ENCODE measurements at regions not wholly inside any gene's neighbourhood (a gene's known extent, or its start where the extent isn't known, plus 50 kb on each side); places are given as distances from the start of the nearest gene placed in this dataset.
A peak's percentile ranks its signal among the peaks of the same experiment; 100 is the strongest.
"Not testable (repeated sequence)": the region's sequence is repeated elsewhere in the genome, so short reads cannot be mapped to it uniquely, and the experiment has no call there.

- DNase-seq (ENCODE audit: low spot score) = peak; percentile 9
These were observed 135.9 kb upstream of the SERPINE2 start for GRCh38 chr2:224174990-224175389.

DNA sequence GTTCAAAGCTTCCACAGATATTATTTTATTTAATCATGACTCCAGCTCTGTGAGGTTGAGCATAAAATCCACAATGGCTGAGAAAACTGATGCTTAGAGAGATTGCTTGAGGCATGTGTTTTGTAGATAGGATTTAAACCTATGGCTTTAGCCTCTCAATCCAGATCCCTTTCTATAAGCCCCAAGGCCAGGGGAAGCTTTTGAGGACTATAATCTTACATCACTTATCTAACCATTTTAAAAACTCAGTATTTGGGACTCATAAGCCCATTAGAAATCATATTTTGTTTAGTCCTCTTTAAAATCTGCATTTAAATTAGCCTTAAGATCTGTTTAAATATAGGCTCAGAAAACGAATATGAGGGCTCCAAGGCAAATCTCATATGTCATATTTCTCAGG is 135.4 kb upstream of the SERPINE2 start:
- no peak for DNase-seq (ENCODE audit: low spot score)

GRCh38 chr2:224173933-224174332 is 134.8 kb upstream of the SERPINE2 start:
- no peak for DNase-seq (ENCODE audit: low spot score)

GRCh38 chr2:224173210-224173609 is 134.1 kb upstream of the SERPINE2 start:
- no peak for DNase-seq (ENCODE audit: low spot score)

GRCh38 chr2:224171226-224171625 is 132.1 kb upstream of the SERPINE2 start:
- no peak for DNase-seq (ENCODE audit: low spot score)

- no peak for DNase-seq (ENCODE audit: low spot score)
These were observed 130.8 kb upstream of the SERPINE2 start for GRCh38 chr2:224169847-224170246.

DNA sequence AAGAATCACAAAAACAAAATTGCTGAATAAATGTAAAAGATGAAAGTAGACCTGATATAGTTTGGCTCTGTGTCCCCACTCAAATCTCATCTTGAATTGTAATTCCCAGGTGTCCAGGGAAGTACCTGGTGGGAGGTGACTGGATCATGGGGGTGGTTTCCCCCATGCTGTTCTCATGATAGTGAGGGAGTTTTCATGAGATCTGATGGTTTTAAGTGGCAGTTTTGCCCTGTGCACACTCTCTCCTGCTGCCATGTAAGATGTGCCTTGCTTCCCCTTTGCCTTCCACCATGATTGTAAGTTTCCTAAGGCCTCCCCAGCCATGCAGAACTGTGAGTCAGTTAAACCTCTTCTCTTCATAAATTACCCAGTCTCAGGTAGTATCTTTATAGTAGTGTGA is 128.7 kb upstream of the SERPINE2 start:
- not testable (repeated sequence) for DNase-seq (ENCODE audit: low spot score)

GRCh38 chr2:224166654-224167053 is 127.6 kb upstream of the SERPINE2 start:
- DNase-seq (ENCODE audit: low spot score) = no peak

- DNase-seq (ENCODE audit: low spot score) = no peak
These were observed 126.8 kb upstream of the SERPINE2 start for GRCh38 chr2:224165901-224166319.

GRCh38 chr2:224163566-224164307 is 124.7 kb upstream of the SERPINE2 start:
- DNase-seq (ENCODE audit: low spot score) = no peak

GRCh38 chr2:224162122-224162521 is 123.0 kb upstream of the SERPINE2 start:
- no peak for DNase-seq (ENCODE audit: low spot score)

DNA sequence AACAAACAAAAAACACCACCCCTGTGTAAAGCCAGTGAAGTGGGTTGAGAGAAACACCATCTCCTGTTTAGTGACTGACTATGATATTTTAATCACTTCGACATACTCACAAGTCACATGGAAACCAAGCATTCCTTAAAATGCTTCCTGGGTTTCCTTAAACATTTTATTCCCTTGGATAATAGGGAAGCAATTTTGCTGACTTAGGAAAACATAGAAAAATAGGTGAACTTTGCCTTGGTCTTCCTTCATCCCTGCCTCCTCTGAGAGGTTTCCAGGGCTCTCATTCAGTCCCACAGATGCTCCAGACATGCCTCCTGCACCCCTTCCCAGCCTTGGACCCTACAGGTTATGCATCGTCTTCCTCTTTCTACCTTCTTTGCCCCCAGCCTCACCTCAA is 122.6 kb upstream of the SERPINE2 start:
- no peak for DNase-seq (ENCODE audit: low spot score)

DNA sequence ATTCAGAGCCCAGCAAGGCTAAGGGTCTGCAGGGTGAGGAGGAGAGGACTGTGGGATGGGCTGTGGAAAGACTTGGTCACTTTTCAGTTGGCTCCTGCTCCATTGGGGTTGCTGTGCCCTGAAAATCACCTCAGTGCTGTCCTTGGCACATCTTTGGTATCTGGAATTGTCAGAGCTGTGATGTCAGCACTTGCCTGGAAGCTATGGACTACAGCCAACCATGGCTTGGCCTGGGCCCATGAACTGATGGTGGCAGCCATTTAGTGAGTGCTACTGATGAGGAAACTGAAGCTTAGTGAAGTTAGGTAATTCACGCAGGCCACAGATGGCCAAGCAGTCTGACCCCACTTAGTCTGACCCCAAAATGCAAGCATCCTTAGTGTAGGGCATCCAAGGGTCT is 121.8 kb upstream of the SERPINE2 start:
- DNase-seq (ENCODE audit: low spot score) = no peak

- no peak for DNase-seq (ENCODE audit: low spot score)
These were observed 120.4 kb upstream of the SERPINE2 start for GRCh38 chr2:224159345-224159928.

GRCh38 chr2:224158831-224159230 is 119.7 kb upstream of the SERPINE2 start:
- DNase-seq (ENCODE audit: low spot score) = no peak

- no peak for DNase-seq (ENCODE audit: low spot score)
These were observed 119.0 kb upstream of the SERPINE2 start for GRCh38 chr2:224158061-224158460.

GRCh38 chr2:224157655-224158054 is 118.6 kb upstream of the SERPINE2 start:
- no peak for DNase-seq (ENCODE audit: low spot score)

GRCh38 chr2:224156436-224156835 is 117.3 kb upstream of the SERPINE2 start:
- no peak for DNase-seq (ENCODE audit: low spot score)

GRCh38 chr2:224155896-224156295 is 116.8 kb upstream of the SERPINE2 start:
- DNase-seq (ENCODE audit: low spot score) = no peak

DNA sequence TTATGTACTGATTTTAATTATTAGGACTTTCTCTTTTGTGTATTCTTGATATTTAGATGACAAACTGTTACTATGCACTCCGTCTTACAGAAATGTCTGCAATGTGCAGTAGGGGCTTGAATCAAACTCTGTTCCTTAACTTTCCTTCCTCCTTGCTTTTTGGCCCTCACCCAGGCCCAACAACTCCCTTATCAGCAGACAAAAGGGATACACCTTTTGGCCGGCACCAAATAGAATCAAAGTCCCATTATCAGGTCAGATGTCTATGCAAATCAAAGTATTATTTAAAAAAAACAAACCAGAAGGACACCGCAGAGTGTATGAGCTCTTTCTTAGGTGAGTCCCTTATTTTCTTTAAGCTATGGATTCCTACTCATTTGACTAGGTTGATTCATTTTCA is 116.3 kb upstream of the SERPINE2 start:
- no peak for DNase-seq (ENCODE audit: low spot score)

DNA sequence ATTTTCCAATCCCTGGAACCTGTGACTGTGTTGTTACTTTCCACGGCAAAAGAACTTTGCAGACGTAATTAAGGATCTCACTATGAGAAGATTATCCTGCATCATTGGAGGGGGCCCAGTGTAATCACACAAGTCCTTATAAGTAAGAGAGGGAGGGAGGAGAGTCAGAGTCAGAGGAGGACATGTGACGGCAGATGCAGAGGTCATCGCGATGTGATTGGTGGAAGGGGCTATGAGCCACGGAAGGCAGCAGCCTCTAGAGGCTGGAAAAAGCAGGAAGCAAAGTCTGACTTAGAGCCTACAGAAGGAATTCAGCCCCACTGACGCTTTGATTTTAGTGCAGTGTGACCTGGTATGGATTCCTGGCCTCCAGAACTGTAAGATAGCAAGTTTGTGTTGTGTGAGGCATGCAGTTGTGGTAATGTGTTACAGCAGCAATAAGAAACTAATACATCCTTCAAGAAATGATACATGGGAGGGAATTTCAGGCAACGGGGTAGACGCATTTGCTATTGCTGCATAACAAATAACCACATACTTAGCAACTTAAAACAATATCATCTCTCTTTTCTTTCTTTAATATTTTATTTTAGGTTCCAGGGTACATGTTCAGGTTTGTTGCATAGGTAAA is 112.7 kb upstream of the SERPINE2 start:
- no peak for DNase-seq (ENCODE audit: low spot score)

DNA sequence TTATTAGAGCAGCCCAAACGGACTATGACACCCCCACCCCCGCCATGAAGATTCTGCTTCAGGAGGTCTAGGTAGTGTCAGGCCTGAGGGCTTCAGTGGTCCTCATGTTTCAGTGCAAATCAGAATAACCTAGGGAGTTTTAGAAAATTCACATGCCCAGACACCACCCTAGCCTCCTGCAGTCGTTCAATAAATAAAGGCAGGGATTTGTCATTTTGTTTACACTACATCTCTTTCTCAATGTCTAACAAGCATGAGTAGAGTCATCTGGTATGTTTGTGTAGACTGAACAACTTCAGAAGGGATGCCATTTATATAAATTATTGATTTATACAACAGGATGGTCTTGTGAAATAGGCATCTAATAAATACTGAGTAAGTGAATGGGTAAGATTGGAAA is 112.1 kb upstream of the SERPINE2 start:
- DNase-seq (ENCODE audit: low spot score) = no peak

GRCh38 chr2:224148058-224148457 is 109.0 kb upstream of the SERPINE2 start:
- not testable (repeated sequence) for DNase-seq (ENCODE audit: low spot score)

All from NAMALWA (cell line).